Activated CD8-positive, alpha-beta memory T cell treated with anti-CD3 and anti-CD28 coated beads, Interleukin-2, amount 10 ng/mL, durations not matched to agents 7 days and 5 days (primary cell): ENCODE measurements at regions not wholly inside any gene's neighbourhood (a gene's known extent, or its start where the extent isn't known, plus 50 kb on each side); places are given as distances from the start of the nearest gene placed in this dataset.

Experiments
- ATAC-seq: fragments of 150-1000 bp; cut with Tn5 transposase; one replicate; pipeline ENCODE4 v1.10.0; 2021; ENCODE audit warnings: moderate library complexity
- CTCF ChIA-PET: fragments of 350-600 bp; sonication (Branson Sonifier 250); formaldehyde crosslinking; loops from one replicate; lab custom pipeline; 2021; ENCODE audit warnings: antibody characterized with exemption; lab: Charles Lee
- DNase-seq: peaks from one replicate; pipeline ENCODE4 v3.0.0-alpha.2; 2020
- H3K27ac Mint-ChIP-seq: one replicate; pipeline ENCODE4 v1.8.0; 2021; ENCODE audit warnings: mild to moderate bottlenecking, mixed read lengths
- H3K27me3 Mint-ChIP-seq: one replicate; pipeline ENCODE4 v1.8.0; 2021; ENCODE audit warnings: mixed read lengths
- H3K36me3 Mint-ChIP-seq: one replicate; pipeline ENCODE4 v1.8.0; 2021; ENCODE audit warnings: mild to moderate bottlenecking, mixed read lengths
- H3K4me1 Mint-ChIP-seq: one replicate; pipeline ENCODE4 v1.8.0; 2021; ENCODE audit warnings: mixed read lengths
- H3K4me3 Mint-ChIP-seq: one replicate; pipeline ENCODE4 v1.8.0; 2021; ENCODE audit warnings: mild to moderate bottlenecking, moderate library complexity, mixed read lengths
- H3K9me3 Mint-ChIP-seq: one replicate; pipeline ENCODE4 v1.8.0; 2022; ENCODE audit warnings: low read depth, mixed read lengths

DNA sequence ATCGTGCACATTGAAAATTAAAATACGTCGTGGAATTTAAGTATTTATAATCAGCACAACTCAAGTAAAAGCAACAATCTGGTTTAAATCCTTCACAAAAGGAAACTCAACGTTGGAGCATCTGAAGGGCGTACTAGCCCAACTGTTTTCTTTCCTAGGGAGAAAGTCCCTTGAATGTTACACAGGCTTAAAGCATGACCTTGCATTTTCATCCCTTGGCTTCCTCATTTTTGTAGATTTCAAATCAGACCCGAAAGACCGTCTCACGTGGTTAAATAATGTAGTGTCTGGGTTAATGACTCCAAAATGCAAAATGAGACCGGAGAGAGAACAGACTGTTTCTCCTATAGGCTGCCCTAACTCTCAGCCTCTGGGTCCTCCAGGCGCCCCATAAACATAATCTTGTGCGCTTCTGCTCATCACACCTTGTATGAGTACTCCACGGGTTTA lies 249.2 kb upstream of the RREB1 start:
- Mint-ChIP-seq H3K4me3 (no peak overlapping the region), H3K27me3 (peaks cover 20% of the 10 kb centered on the region), H3K4me1 (peaks cover 16% of the 10 kb centered on the region), H3K9me3 (no peaks in the 10 kb centered on the region), H3K27ac (no peak overlapping the region), H3K36me3 (no peaks in the 10 kb centered on the region)
- CTCF ChIA-PET, result interaction anchor here (1.7 kb wide), 1 partner anchor 100 kb away, joined by 3 read pairs; no protein-coding TSS in a partner anchor
- ATAC-seq (no peak), DNase-seq (no peak)

DNA sequence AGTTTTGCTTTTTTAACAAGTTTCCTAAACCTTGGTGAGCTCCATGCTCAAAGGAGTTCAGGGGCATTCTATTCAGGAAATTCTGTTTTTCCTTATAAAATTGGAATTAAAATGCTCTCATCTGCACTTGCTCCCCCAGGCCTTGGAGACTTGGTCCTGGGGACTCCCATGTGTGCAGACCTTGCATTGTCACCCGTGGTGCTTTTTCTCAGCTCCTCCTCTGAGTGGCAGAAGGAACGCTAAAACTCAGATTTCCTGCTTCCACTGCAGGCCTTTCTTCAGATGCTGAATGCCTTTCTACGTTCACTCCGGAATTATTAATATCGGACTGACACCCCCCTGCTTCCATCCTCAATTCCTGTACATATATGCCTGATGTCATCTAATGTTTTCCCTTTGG lies 248.7 kb upstream of the RREB1 start:
- no peak for ATAC-seq
- Mint-ChIP-seq H3K4me3 (no peak overlapping the region), H3K27me3 (peaks cover 17% of the 10 kb centered on the region), H3K36me3 (no peaks in the 10 kb centered on the region), H3K9me3 (no peaks in the 10 kb centered on the region), H3K27ac (no peak overlapping the region), H3K4me1 (peaks cover 16% of the 10 kb centered on the region)
- DNase-seq, result no peak
- CTCF ChIA-PET, result interaction anchor here (1.7 kb wide), 1 partner anchor 100 kb away, joined by 3 read pairs; no protein-coding TSS in a partner anchor

DNA sequence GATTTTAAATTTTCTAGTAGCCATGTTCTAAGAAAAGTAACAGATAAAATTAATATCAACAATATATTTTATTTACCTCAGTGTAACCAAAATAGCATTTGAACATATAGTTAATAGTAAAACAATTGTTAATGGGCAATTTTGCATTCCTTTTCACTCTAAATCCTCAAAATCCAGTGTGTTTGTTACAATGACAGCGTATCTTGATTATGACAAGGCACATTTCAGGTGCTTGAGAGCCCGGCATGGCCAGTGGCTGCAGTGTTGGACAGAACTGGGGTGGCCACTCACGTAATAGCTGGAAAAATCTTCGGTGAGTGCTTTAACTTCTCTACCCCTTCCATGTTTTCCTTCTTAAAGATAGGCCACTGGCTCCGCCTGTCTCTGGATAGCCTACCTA lies 248.0 kb upstream of the RREB1 start:
- CTCF ChIA-PET, result interaction anchor here (1.7 kb wide), 1 partner anchor 101 kb away, joined by 3 read pairs; no protein-coding TSS in a partner anchor
- ATAC-seq, result no peak
- Mint-ChIP-seq H3K27ac (no peak overlapping the region), H3K4me3 (no peak overlapping the region), H3K27me3 (peaks cover 16% of the 10 kb centered on the region), H3K9me3 (no peaks in the 10 kb centered on the region), H3K36me3 (no peaks in the 10 kb centered on the region), H3K4me1 (peaks cover 16% of the 10 kb centered on the region)
- no peak for DNase-seq

DNA sequence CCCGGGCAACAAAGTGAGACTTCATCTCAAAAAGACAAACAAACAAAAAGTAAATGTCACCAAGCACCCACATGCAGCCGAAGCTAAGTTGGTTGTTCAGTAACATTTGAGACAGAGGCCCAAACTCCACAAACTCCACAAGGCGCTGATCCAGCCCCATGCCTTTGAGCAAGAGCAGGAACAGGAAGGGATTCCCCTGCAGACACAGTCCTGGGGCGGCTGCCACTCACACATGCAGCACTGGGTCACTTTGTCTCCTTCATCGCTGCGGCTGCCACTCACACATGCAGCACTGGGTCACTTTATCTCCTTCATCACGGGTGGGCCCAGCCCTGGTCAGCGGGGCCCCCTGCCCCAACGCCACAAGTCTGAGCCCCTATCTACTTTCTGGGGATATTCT lies 246.9 kb upstream of the RREB1 start:
- no peak for DNase-seq
- Mint-ChIP-seq H3K36me3 (no peaks in the 10 kb centered on the region), H3K27me3 (peaks cover 17% of the 10 kb centered on the region), H3K27ac (no peak overlapping the region), H3K9me3 (no peaks in the 10 kb centered on the region), H3K4me1 (peaks cover 13% of the 10 kb centered on the region), H3K4me3 (no peak overlapping the region)
- ATAC-seq, result no peak
- CTCF ChIA-PET, result no interaction called here

DNA sequence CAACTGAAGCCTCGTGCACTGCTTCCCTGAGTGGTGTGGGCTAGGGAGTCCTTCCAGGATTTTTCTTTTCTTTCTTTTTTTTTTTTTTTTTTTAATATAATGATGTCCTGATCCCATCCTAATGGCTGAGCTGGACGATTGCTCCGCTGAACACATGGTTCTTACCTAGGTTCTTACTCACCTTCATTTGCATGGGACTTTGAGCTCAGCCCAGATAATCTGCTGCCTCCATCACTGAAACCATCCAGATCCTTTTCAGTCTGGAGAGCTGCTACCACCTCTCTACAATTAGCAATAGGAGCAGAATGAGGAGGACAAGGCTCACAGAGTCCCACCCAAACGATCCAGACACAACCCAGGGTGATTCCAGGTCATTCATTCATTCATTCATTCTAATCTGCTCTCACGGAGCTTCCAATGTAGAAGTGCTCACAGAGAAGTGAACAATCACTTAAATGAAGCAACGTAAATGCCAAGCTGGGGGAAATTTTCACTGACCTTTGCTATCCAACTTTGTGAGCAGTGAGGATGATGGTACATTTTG lies 246.3 kb upstream of the RREB1 start:
- no peak for ATAC-seq
- peaks cover 7% of the 10 kb centered on the region for H3K4me1 Mint-ChIP-seq
- no peak overlapping the region for H3K4me3 Mint-ChIP-seq
- CTCF ChIA-PET, result no interaction called here
- no peaks in the 10 kb centered on the region for H3K9me3 Mint-ChIP-seq
- no peak for DNase-seq
- no peak overlapping the region for H3K27ac Mint-ChIP-seq
- no peaks in the 10 kb centered on the region for H3K36me3 Mint-ChIP-seq
- H3K27me3 Mint-ChIP-seq, result peaks cover 17% of the 10 kb centered on the region

DNA sequence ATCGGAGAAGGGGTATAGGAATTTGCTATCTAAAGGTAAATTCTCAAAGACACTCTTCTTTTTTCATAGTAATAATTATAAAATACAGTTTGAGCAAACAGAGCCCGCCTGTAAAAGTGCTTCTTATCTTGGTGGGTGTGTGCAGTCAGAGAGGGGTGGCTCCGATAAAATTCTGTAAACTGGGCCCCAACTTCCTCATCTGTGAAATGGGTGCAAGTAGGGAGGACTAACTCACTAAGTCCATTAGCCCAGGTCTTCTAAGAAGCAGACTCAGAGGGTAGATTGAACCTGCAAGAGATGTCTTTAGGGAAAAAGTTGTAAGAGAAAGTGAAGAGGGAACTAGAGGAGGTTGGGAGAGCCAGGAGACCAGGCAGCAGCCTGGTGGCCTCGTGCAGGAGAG lies 245.8 kb upstream of the RREB1 start:
- CTCF ChIA-PET, result no interaction called here
- no peak overlapping the region for H3K27ac Mint-ChIP-seq
- H3K36me3 Mint-ChIP-seq, result no peaks in the 10 kb centered on the region
- no peaks in the 10 kb centered on the region for H3K9me3 Mint-ChIP-seq
- no peak for ATAC-seq
- H3K4me1 Mint-ChIP-seq, result peaks cover 2% of the 10 kb centered on the region
- DNase-seq, result no peak
- peaks cover 17% of the 10 kb centered on the region for H3K27me3 Mint-ChIP-seq
- no peak overlapping the region for H3K4me3 Mint-ChIP-seq

DNA sequence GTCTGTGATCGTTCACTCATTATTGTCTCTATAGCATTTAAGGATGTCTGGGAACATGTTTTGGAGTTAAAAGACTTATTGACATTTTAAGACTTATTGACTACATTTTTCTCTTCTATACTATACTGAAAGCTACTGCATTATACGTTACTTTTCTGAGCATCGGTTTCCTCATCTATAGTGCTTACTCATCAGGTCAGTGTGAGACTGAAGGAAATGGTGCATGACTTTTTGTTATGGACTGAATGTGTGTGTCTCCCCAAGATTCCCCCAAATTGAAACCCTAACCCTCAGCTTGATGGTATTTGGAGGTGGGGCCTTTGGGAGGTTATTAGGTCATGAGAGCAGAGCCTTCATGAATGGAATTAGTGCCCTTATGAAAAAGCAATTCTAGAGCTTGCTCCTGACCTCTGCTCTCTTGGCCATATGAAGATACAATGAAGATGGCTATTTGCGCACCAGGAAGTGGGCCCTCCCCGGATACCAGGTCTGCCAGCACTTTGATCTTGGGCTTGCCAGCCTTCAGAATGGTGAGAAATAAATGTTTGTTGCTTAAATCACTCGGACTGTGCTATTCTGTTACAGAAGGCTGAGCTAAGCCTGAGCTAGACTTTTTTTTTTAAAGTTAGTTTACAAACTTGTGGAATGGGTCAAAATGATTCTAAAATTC lies 243.7 kb upstream of the RREB1 start:
- ATAC-seq, result no peak
- no peaks in the 10 kb centered on the region for H3K36me3 Mint-ChIP-seq
- H3K27me3 Mint-ChIP-seq, result peaks cover 13% of the 10 kb centered on the region
- DNase-seq, result no peak
- H3K4me1 Mint-ChIP-seq, result no peaks in the 10 kb centered on the region
- CTCF ChIA-PET, result no interaction called here
- no peak overlapping the region for H3K27ac Mint-ChIP-seq
- no peak overlapping the region for H3K4me3 Mint-ChIP-seq
- no peaks in the 10 kb centered on the region for H3K9me3 Mint-ChIP-seq

DNA sequence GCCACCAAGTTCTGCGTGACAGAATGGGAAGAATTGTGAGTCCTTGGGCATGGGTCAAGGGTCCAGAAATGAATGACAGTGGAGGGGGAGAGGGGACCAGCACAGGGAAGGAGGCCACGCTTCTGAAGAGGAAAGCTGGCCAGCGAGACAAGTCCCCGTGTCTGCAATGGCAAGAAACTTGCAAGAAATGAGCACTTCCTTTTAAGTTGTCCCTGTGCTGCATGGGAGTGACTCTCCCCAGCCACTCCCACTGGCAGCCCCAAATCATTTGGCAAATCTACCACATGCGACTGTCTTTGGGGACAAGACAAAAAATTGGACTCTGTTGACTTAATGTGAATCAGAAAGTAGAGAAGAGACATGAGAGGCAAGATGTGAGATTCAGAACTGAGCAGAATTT lies 242.2 kb upstream of the RREB1 start:
- CTCF ChIA-PET, result no interaction called here
- Mint-ChIP-seq H3K27ac (no peak overlapping the region), H3K27me3 (peaks cover 22% of the 10 kb centered on the region), H3K4me1 (no peaks in the 10 kb centered on the region), H3K9me3 (no peaks in the 10 kb centered on the region), H3K4me3 (no peak overlapping the region), H3K36me3 (no peaks in the 10 kb centered on the region)
- ATAC-seq (no peak), DNase-seq (no peak)

DNA sequence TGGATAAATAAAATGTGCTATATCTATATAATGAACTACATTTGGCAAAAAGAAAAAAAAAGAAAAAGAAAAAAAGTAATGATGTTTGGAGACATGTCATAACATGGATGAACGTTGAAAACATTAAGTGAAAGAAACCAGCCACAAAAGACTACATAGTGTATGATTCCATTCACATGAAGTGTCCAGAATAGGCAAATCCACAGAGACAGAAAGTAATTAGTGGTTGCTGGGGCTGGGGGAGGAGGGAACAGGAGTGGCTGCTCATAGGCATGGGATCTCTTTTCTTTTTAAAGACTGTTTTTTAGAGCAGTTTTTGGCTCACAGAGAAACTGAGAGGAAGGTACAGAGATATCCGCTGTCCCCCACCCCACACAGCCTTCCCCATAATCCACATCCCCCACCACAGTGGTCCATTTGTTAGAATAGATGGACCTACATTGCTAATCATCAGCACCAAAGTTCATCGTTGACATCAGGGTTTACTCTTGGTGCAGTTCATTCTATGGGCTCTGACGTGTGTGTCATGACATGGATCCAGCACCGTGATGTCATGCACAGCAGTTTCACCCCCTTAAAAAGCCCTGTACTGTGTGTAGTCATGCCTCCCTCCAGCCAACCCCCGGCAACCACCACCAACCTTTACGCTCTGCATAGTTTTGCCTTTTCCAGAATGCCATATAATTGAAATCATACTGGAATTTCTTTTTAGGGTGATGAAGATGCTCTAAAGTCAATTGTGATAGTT lies 240.9 kb upstream of the RREB1 start:
- ATAC-seq (no peak), DNase-seq (no peak)
- CTCF ChIA-PET, result no interaction called here
- Mint-ChIP-seq H3K27ac (no peak overlapping the region), H3K9me3 (no peaks in the 10 kb centered on the region), H3K36me3 (no peaks in the 10 kb centered on the region), H3K4me1 (no peaks in the 10 kb centered on the region), H3K4me3 (no peak overlapping the region), H3K27me3 (peaks cover 23% of the 10 kb centered on the region)

DNA sequence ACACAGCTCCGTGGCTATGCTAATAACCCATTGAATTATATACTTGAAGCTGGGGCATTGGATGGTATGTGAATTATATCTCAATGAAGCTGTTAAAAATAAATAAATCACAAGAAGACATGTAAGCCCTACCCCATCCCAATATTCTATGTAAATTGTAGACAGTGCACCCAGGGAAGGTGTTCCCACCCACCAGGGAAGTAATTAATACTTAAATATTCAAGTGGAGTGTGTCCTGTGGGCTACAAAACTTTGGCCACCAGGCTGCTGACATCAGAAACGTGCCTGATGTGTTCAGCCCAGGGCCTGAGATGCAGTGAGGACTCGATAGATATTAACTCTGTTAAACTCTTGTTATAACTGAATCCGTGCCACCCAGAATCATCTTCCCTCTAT lies 240.4 kb upstream of the RREB1 start:
- Mint-ChIP-seq H3K27ac (no peak overlapping the region), H3K9me3 (no peaks in the 10 kb centered on the region), H3K4me3 (no peak overlapping the region), H3K27me3 (peaks cover 18% of the 10 kb centered on the region), H3K36me3 (no peaks in the 10 kb centered on the region), H3K4me1 (peaks cover under 1% of the 10 kb centered on the region)
- DNase-seq (no peak), ATAC-seq (no peak)
- CTCF ChIA-PET, result no interaction called here

DNA sequence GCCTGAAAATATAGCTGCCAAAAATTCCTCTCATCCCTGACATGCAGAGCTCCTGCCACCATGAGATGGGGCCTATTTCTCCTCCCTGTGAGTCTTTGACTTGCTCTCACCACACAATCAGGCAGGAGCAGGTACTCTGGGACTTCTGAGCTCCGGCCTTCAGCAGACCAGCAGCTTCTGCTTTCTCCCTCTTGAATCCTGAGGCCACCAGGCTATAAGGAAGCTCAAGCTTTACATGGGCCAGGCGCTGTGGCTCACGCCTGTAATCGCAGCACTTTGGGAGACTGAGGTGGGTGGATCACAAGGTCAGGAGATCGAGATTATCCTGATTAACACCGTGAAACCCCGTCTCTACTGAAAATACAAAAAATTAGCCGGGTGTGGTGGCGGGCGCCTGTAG lies 238.7 kb upstream of the RREB1 start:
- no peak overlapping the region for H3K27ac Mint-ChIP-seq
- ATAC-seq (no peak), DNase-seq (no peak)
- no peak overlapping the region for H3K4me3 Mint-ChIP-seq
- no peaks in the 10 kb centered on the region for H3K9me3 Mint-ChIP-seq
- peaks cover 14% of the 10 kb centered on the region for H3K27me3 Mint-ChIP-seq
- H3K4me1 Mint-ChIP-seq, result peaks cover 5% of the 10 kb centered on the region
- H3K36me3 Mint-ChIP-seq, result no peaks in the 10 kb centered on the region
- CTCF ChIA-PET, result no interaction called here

DNA sequence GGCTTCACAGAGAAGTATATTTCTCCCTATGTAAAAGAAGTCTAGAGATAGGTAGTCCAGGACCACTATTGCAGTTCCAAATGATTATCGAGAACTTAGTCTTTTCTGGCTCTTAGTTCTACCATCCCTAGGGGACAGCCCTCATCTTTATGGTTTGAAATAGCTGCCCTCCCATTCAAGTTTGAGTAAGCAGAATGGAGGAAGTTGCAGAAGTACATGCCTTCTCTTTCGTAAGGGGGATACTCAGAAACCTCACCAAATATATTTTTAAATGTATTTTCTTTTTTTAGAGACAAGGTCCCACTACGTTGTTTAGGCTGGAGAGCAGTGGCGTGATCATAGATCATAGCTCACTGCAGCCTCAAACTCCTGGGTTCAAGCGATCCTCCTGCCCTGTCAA lies 236.8 kb upstream of the RREB1 start:
- DNase-seq, result no peak
- peaks cover 13% of the 10 kb centered on the region for H3K27me3 Mint-ChIP-seq

DNA sequence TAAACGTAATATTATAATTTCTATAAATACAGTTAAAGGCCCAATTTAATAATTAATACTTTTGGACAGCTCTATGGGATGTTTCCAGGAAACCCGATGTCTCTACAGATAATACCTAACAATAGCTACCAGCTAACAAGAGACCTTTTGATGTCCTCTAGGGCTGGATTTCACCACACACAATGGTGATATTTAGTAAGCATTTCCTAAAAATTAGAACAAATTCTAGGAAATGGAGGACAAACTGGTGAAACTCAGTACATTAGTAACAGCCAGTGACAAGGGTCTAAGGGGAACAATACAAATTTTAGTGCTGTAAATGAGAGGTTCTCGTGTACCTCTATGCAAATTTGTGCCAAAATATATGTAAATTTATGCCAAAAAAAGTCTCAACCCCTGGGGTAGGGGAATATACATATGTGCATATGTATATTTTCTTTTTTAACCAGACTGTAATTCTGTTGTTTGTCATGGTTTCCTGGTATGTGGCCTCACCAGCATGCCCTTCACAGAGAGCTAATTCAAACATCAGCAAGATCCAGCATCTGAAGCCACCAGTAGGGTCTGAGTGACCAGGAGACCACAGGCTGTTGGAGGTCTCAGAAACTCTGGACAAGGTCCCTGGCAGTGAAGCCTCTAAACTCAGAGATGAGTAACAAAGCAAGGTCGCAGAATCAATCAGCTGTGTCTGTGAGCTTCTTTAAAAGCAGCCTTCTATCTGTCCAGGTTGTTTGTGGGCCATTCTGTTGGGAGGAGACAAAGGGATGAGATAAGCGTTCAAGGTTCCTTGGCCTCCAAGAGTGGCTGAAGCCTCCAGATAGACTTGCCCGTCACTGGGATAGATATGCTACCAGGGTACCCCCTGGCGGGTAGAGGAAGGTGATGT lies 235.1 kb upstream of the RREB1 start:
- H3K4me1 Mint-ChIP-seq, result peaks cover 5% of the 10 kb centered on the region
- H3K36me3 Mint-ChIP-seq, result no peaks in the 10 kb centered on the region
- H3K4me3 Mint-ChIP-seq, result no peak overlapping the region
- DNase-seq (no peak), ATAC-seq (no peak)
- H3K27ac Mint-ChIP-seq, result no peak overlapping the region
- H3K27me3 Mint-ChIP-seq, result peaks cover 27% of the 10 kb centered on the region
- CTCF ChIA-PET, result interaction anchor here (1.2 kb wide), 1 partner anchor 74 kb away, joined by 5 read pairs; no protein-coding TSS in a partner anchor
- no peaks in the 10 kb centered on the region for H3K9me3 Mint-ChIP-seq

More for the DNA sequence above, 236.8 kb upstream of the RREB1 start:
- Mint-ChIP-seq H3K36me3 (no peaks in the 10 kb centered on the region), H3K4me3 (no peak overlapping the region), H3K4me1 (peaks cover 5% of the 10 kb centered on the region), H3K9me3 (no peaks in the 10 kb centered on the region), H3K27ac (no peak overlapping the region)
- ATAC-seq, result no peak
- CTCF ChIA-PET, result interaction anchor here (0.5 to 0.8 kb wide), 2 partner anchors 47 to 249 kb away, joined by 3 to 4 read pairs; no protein-coding TSS in a partner anchor
